ENCODE measurements at regions not wholly inside any gene's neighbourhood (a gene's known extent, or its start where the extent isn't known, plus 50 kb on each side); places are given as distances from the start of the nearest gene placed in this dataset.

- DNase-seq (ENCODE audit: low read depth, low spot score) (no peak), FAIRE-seq (no peak)
- intact Hi-C loops (cut with micrococcal nuclease), result no loop called here
- Histone ChIP-seq H3K36me3 (ENCODE audit: control insufficient read depth in 2 of 2, extremely low read depth in 1 of 2, insufficient read depth in 2 of 2, low read length in 2 of 2) (no peaks in the 10 kb centered on the region), H3K79me2 (ENCODE audit: control insufficient read depth, insufficient read depth, low read length) (no peaks in the 10 kb centered on the region), H3K4me3 (replicated peaks in 1 of 3; ENCODE audit: insufficient read depth in 1 of 3, low read depth in 1 of 3, low read length in 3 of 3) (no peak overlapping the region), H3K4me1 (ENCODE audit: control insufficient read depth, extremely low read depth, insufficient read depth, low read length) (peaks cover 10% of the 10 kb centered on the region), H3K4me2 (ENCODE audit: insufficient read depth, low read length) (no peak overlapping the region), H3K27ac (ENCODE audit: insufficient read depth, low read depth, low read length) (no peak overlapping the region), H3K9ac (replicated peaks; ENCODE audit: extremely low read depth, insufficient read depth, low read length) (no peak overlapping the region), H3K9me1 (replicated peaks; ENCODE audit: control insufficient read depth, extremely low read depth, insufficient read depth, low read length) (no peaks in the 10 kb centered on the region), H3K27me3 (ENCODE audit: control insufficient read depth in 2 of 2, insufficient read depth in 2 of 2, low read length in 2 of 2) (no peaks in the 10 kb centered on the region), H3K9me3 (replicated peaks; ENCODE audit: control insufficient read depth, insufficient read depth, low read length) (no peaks in the 10 kb centered on the region), H4K20me1 (replicated peaks; ENCODE audit: control insufficient read depth, extremely low read depth, insufficient read depth, low read length) (no peaks in the 10 kb centered on the region), H2AFZ (ENCODE audit: low read depth, low read length) (no peak overlapping the region)
- dilution Hi-C loops (cut with MboI; ENCODE audit: extremely low pct_ligation_motif_present, low sequenced_read_pairs), result no loop called here
- ChIA-PET POLR2A (no interaction called here), CTCF (interaction anchor here (1.9 kb wide), 1 partner anchor 9 kb away, joined by 5 read pairs; no protein-coding TSS in a partner anchor)
- TF ChIP-seq MAX (IDR thresholded peaks at IDR 0.05; ENCODE audit: insufficient read depth, insufficient read length), result no peak
- TF ChIP-seq MYC (IDR thresholded peaks at IDR 0.05; ENCODE audit: low read depth, low read length), result no peak
- TF ChIP-seq POLR2AphosphoS5 (IDR thresholded peaks at IDR 0.05; ENCODE audit: insufficient read depth, low read depth, low read length), result no peak
- TF ChIP-seq JUN (IDR thresholded peaks at IDR 0.05; ENCODE audit: borderline replicate concordance, insufficient read depth, insufficient read length, low read depth), result no peak
- BruUV-seq (replicated peaks), result no TSS peak
Observed at GRCh38 chr1:232467073-232467760, 162.7 kb downstream of the SIPA1L2 start.

- H3K79me2 ChIP-seq (ENCODE audit: control insufficient read depth, insufficient read depth, low read length), result no peaks in the 10 kb centered on the region
- no peaks in the 10 kb centered on the region for H3K9me3 ChIP-seq (replicated peaks; ENCODE audit: control insufficient read depth, insufficient read depth, low read length)
- H3K27ac ChIP-seq (ENCODE audit: insufficient read depth, low read depth, low read length), result no peak overlapping the region
- no peaks in the 10 kb centered on the region for H4K20me1 ChIP-seq (replicated peaks; ENCODE audit: control insufficient read depth, extremely low read depth, insufficient read depth, low read length)
- no TSS peak for BruUV-seq (replicated peaks)
- DNase-seq (ENCODE audit: low read depth, low spot score) (no peak), FAIRE-seq (no peak)
- ChIA-PET POLR2A (no interaction called here), CTCF (no interaction called here)
- intact Hi-C loops (cut with micrococcal nuclease), result no loop called here
- H3K36me3 ChIP-seq (ENCODE audit: control insufficient read depth in 2 of 2, extremely low read depth in 1 of 2, insufficient read depth in 2 of 2, low read length in 2 of 2), result no peaks in the 10 kb centered on the region
- H3K4me1 ChIP-seq (ENCODE audit: control insufficient read depth, extremely low read depth, insufficient read depth, low read length), result no peaks in the 10 kb centered on the region
- H3K9ac ChIP-seq (replicated peaks; ENCODE audit: extremely low read depth, insufficient read depth, low read length), result no peak overlapping the region
- TF ChIP-seq MAX (IDR thresholded peaks at IDR 0.05; ENCODE audit: insufficient read depth, insufficient read length), result no peak
- H3K4me3 ChIP-seq (replicated peaks in 1 of 3; ENCODE audit: insufficient read depth in 1 of 3, low read depth in 1 of 3, low read length in 3 of 3), result no peak overlapping the region
- H3K9me1 ChIP-seq (replicated peaks; ENCODE audit: control insufficient read depth, extremely low read depth, insufficient read depth, low read length), result no peaks in the 10 kb centered on the region
- dilution Hi-C loops (cut with MboI; ENCODE audit: extremely low pct_ligation_motif_present, low sequenced_read_pairs), result no loop called here
- no peaks in the 10 kb centered on the region for H3K27me3 ChIP-seq (ENCODE audit: control insufficient read depth in 2 of 2, insufficient read depth in 2 of 2, low read length in 2 of 2)
- H3K4me2 ChIP-seq (ENCODE audit: insufficient read depth, low read length), result no peak overlapping the region
- H2AFZ ChIP-seq (ENCODE audit: low read depth, low read length), result no peak overlapping the region
Observed at GRCh38 chr1:232464325-232464724, 165.6 kb downstream of the SIPA1L2 start.

Data from endothelial cell of umbilical vein (primary cell).